DND-41 (cell line): ENCODE measurements at regions not wholly inside any gene's neighbourhood (a gene's known extent, or its start where the extent isn't known, plus 50 kb on each side); places are given as distances from the start of the nearest gene placed in this dataset.

Experiments
- ATAC-seq: fragments of 200-7000 bp; cut with Tn5 transposase; 3 replicates; pipeline ENCODE4 v1.9.1; 2021; ENCODE audit warnings: low read depth; ENCODE audit not compliant: insufficient read depth
- DNase-seq: peaks from one replicate; pipeline ENCODE4 v3.0.0-alpha.2; 2020
- H2AFZ ChIP-seq: 2 replicates; pipeline ENCODE4 v1.6.0; 2012; ENCODE audit warnings: low read depth, low read length
- H3K27ac ChIP-seq: 2 replicates; pipeline ENCODE4 v1.5.1; 2012; ENCODE audit warnings: low read length, inconsistent platforms
- H3K27me3 ChIP-seq: fragments of 200-600 bp; sonication (generic); 2 replicates; pipeline ENCODE4 v1.6.0; 2012; ENCODE audit warnings: low read length, mild to moderate bottlenecking, inconsistent platforms; ENCODE audit not compliant: insufficient read depth, poor library complexity
- H3K36me3 ChIP-seq: 2 replicates; pipeline ENCODE4 v1.5.1; 2012; ENCODE audit warnings: low read length, inconsistent platforms; ENCODE audit not compliant: insufficient read depth
- H3K4me1 ChIP-seq: 2 replicates; pipeline ENCODE4 v1.5.1; 2012; ENCODE audit warnings: mild to moderate bottlenecking, low read length; ENCODE audit not compliant: insufficient read depth
- H3K4me2 ChIP-seq: 2 replicates; pipeline ENCODE4 v1.6.0; 2012; ENCODE audit warnings: mild to moderate bottlenecking, moderate library complexity, low read length, inconsistent platforms; ENCODE audit not compliant: insufficient read depth
- H3K4me3 ChIP-seq, 2 experiments: fragments of 200-600 bp in 1 of 2; shearing (Covaris generic) in 1 of 2; 2 replicates each; pipeline ENCODE4 v1.5.1; 2012 to 2016; ENCODE audit warnings: inconsistent platforms in 2 of 2, low read length in 2 of 2, mild to moderate bottlenecking in 2 of 2, low read depth in 1 of 2, moderate library complexity in 1 of 2
- H3K79me2 ChIP-seq: 2 replicates; pipeline ENCODE4 v1.6.0; 2012; ENCODE audit warnings: low read length, inconsistent platforms; ENCODE audit not compliant: insufficient read depth
- H3K9ac ChIP-seq: 2 replicates; pipeline ENCODE4 v1.6.0; 2012; ENCODE audit warnings: low read depth, mild to moderate bottlenecking, inconsistent platforms, low read length, moderate library complexity
- H3K9me3 ChIP-seq: 2 replicates; pipeline ENCODE4 v1.5.1; 2012; ENCODE audit warnings: low read length, moderate library complexity, mild to moderate bottlenecking, inconsistent platforms; ENCODE audit not compliant: insufficient read depth, severe bottlenecking
- H4K20me1 ChIP-seq: 2 replicates; pipeline ENCODE4 v1.6.0; 2012; ENCODE audit warnings: low read length; ENCODE audit not compliant: insufficient read depth
- EZH2 ChIP-seq: IDR thresholded peaks from 3 replicates; pipeline ENCODE4 v1.6.1; 2012; ENCODE audit warnings: borderline replicate concordance, low read depth, mild to moderate bottlenecking, moderate library complexity, low read length, inconsistent platforms; ENCODE audit not compliant: severe bottlenecking
- TF ChIP-seq, protein P1 (sequence below): IDR thresholded peaks from 2 replicates; pipeline ENCODE4 v1.5.1; 2012; ENCODE audit warnings: borderline replicate concordance, low read length, moderate library complexity, mild to moderate bottlenecking; ENCODE audit not compliant: poor library complexity, severe bottlenecking; ENCODE audit errors: extremely low read depth

DNA sequence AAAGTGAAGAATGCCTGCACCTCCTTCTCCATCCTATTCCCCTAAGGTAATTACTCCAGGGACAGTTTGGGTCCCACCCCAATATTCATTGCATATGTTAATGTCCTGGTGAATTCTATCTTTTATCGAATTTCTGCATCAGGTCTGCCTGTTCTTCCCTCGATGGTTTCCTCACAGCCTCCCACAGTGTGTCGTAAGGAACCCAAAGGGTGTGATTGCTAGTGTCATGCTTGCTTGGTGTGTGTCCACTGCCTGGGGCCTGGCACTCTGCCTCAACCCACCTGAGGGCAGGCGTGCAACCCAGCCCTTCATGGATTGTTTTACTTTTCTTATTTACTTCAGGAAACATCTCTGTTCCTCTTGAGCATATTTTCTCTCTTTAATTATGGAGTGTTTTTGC, 60.2 kb upstream of the CYSLTR2 start:
- Histone ChIP-seq H3K4me3 (no peak overlapping the region), H3K27me3 (no peaks in the 10 kb centered on the region), H3K27ac (no peak overlapping the region), H2AFZ (no peak overlapping the region), H3K36me3 (no peaks in the 10 kb centered on the region), H3K4me1 (peaks cover 10% of the 10 kb centered on the region), H3K9ac (no peak overlapping the region), H3K4me2 (no peak overlapping the region), H3K9me3 (peaks cover 11% of the 10 kb centered on the region), H3K79me2 (no peaks in the 10 kb centered on the region), H4K20me1 (no peaks in the 10 kb centered on the region)
- ATAC-seq (no peak), DNase-seq (no peak)
- TF ChIP-seq, protein P1, sequence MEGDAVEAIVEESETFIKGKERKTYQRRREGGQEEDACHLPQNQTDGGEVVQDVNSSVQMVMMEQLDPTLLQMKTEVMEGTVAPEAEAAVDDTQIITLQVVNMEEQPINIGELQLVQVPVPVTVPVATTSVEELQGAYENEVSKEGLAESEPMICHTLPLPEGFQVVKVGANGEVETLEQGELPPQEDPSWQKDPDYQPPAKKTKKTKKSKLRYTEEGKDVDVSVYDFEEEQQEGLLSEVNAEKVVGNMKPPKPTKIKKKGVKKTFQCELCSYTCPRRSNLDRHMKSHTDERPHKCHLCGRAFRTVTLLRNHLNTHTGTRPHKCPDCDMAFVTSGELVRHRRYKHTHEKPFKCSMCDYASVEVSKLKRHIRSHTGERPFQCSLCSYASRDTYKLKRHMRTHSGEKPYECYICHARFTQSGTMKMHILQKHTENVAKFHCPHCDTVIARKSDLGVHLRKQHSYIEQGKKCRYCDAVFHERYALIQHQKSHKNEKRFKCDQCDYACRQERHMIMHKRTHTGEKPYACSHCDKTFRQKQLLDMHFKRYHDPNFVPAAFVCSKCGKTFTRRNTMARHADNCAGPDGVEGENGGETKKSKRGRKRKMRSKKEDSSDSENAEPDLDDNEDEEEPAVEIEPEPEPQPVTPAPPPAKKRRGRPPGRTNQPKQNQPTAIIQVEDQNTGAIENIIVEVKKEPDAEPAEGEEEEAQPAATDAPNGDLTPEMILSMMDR: no peak
- TF ChIP-seq EZH2: no peak

DNA sequence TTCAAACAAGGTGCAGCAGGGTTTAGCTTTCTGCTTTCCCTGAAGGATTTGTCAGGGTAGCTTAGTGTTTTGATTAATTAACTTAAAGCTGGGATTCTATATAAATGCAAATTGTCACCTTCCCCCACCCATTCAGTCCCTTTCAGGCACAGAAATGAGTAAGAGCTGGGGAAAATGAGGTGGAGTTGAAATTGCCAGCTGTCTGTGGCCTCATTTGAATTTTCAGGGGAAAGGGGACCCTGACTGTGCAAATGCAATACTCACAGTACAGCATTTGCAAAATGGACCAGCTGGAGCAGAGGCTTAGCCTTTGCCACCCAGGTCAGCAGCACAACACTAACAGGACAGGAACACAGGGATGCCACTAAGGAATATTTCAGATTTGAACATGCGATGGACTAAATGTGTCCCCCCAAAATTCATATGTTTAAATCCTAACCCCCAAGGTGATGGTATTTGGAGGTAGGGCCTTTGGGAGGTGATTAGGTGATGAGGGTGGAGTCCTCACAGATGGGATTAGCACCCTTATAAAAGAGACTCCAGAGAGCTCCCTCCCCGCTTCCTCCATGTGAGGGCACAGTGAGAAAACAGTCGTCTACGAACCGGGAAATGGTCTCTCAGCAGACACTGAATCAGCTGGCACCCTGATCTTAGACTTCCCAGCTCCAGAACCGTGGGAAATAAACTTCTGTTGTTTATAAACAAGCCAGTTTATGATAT, 59.5 kb upstream of the CYSLTR2 start:
- ATAC-seq: no peak
- Histone ChIP-seq H3K9me3 (peaks cover 15% of the 10 kb centered on the region), H3K36me3 (no peaks in the 10 kb centered on the region), H4K20me1 (no peaks in the 10 kb centered on the region), H2AFZ (no peak overlapping the region), H3K27me3 (no peaks in the 10 kb centered on the region), H3K4me1 (peaks cover 10% of the 10 kb centered on the region), H3K27ac (no peak overlapping the region), H3K9ac (no peak overlapping the region), H3K4me3 (no peak overlapping the region), H3K4me2 (no peak overlapping the region), H3K79me2 (no peaks in the 10 kb centered on the region)
- no peak for TF ChIP-seq EZH2
- TF ChIP-seq, protein P1: no peak
- no peak for DNase-seq

DNA sequence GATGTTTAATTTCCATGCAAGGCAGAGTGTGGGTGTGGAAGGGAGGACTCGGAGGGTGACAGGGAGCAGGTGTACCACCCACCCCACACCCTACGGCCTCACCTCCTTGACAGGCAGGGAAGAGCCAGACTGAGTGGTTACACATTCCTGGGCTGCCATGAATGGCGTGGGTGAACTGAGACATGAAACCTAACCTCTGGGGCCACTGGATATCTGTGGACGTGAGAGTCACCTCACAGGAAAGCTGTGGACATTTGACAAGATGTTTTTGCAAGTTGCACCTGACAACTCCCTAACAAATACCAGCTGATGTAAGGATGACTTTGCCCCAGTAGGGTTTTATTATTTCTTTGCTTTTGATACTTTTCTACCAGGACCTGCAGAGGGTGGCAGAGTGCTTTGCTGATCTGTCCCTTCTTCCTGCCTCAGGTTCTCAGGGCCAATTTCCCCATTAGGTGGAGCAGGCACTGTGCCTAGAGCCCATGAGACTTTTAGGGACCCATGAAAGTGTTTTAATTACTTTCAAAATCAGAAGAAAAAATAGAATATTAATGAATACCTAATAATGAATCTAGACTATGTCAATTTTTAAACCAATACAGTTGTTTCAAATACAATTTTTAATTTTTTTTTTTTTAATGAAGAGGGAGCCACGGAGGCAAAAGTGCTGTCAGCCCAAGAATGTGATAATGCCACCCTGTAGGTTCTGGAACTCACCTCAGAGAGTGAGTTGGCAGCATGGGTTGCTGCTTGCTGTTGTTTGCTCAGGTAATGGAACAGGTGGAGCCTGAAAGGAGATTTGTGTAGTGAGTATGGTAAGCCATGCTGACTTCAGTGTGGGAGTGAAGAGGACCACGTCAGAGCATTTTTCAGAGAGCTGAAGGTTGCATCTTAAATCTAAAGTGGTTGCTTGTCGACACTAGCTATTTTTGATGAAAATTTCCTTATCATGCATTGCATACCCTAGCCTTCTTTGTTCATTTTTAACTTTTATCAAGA, 58.0 kb upstream of the CYSLTR2 start:
- no peaks in the 10 kb centered on the region for H3K79me2 ChIP-seq
- H3K4me2 ChIP-seq: no peak overlapping the region
- peak overlapping the region; percentile 69 for H3K27ac ChIP-seq
- TF ChIP-seq, protein P1: peak; percentile 87
- TF ChIP-seq EZH2: no peak
- H3K9me3 ChIP-seq: peaks cover 15% of the 10 kb centered on the region
- H3K27me3 ChIP-seq: no peaks in the 10 kb centered on the region
- H3K4me1 ChIP-seq: peaks cover 24% of the 10 kb centered on the region
- DNase-seq: peak; percentile 77
- H3K9ac ChIP-seq: 0 out of 2 replicates have a peak overlapping the region, but pooled peaks have one; percentile 6
- H3K36me3 ChIP-seq: no peaks in the 10 kb centered on the region
- H3K4me3 ChIP-seq: no peak overlapping the region
- H2AFZ ChIP-seq: peak overlapping the region; percentile 48
- H4K20me1 ChIP-seq: no peaks in the 10 kb centered on the region
- peak; percentile 93 for ATAC-seq
